ENCODE measurements at regions not wholly inside any gene's neighbourhood (a gene's known extent, or its start where the extent isn't known, plus 50 kb on each side); places are given as distances from the start of the nearest gene placed in this dataset.

- H3K23me2 ChIP-seq (ENCODE audit: insufficient read length, low read depth, low read length, poor library complexity, severe bottlenecking) = no peaks in the 10 kb centered on the region
- TF ChIP-seq CTCF (conservative IDR thresholded peaks at IDR 0.05) = no peak
- H3K56ac ChIP-seq (ENCODE audit: insufficient read length, low read depth, low read length) = no peak overlapping the region
- Mint-ChIP-seq H3K4me1 (peaks cover 23 to 25% of the 10 kb centered on the region in 2 experiments), H3K4me3 (no peak overlapping the region), H3K27ac (no peak overlapping the region), H3K36me3 (ENCODE audit: insufficient read depth in 1 of 3, low read depth in 3 of 3) (peaks cover 5 to 12% (median 6%) of the 10 kb centered on the region in 3 experiments; a peak in 6 of 7 replicates), H3K27me3 (ENCODE audit: low read depth) (peaks cover 9% of the 10 kb centered on the region), H3K9me3 (peaks cover 8 to 12% of the 10 kb centered on the region in 2 experiments)
- no peak overlapping the region for H3K4me2 ChIP-seq (ENCODE audit: insufficient read depth, insufficient read length, low read length)
- no peaks in the 10 kb centered on the region; the same call in 1 of the 2 replicates for H3K4me1 ChIP-seq (ENCODE audit: insufficient read depth, low read length)
- no peaks in the 10 kb centered on the region for H3K79me1 ChIP-seq (ENCODE audit: insufficient read depth, low read depth, low read length, poor library complexity, severe bottlenecking)
- no peak overlapping the region for H3K14ac ChIP-seq (ENCODE audit: insufficient read depth, low read length)
- no peaks in the 10 kb centered on the region for H3K79me2 ChIP-seq (ENCODE audit: insufficient read depth, low read length)
- no CpG with 5 or more reads among the region's 1 CpG for WGBS (ENCODE audit: extremely low coverage, insufficient read length, low lambda C conversion rate)
- no peak overlapping the region for H4K5ac ChIP-seq (ENCODE audit: insufficient read length, low read depth, low read length)
- H2AK5ac ChIP-seq (ENCODE audit: insufficient read length, low read length) = no peak overlapping the region
- no peak overlapping the region for H3K27ac ChIP-seq (ENCODE audit: insufficient read length, low read depth, low read length)
- H2BK120ac ChIP-seq (ENCODE audit: low read depth, low read length, poor library complexity, severe bottlenecking) = no peak overlapping the region
- no peak overlapping the region for H3K9ac ChIP-seq (ENCODE audit: extremely low read depth, insufficient read length, low read length)
- no peaks in the 10 kb centered on the region for H3K9me3 ChIP-seq (ENCODE audit: control insufficient read depth, low read depth, low read length)
- H2BK20ac ChIP-seq (ENCODE audit: low read depth, low read length, poor library complexity, severe bottlenecking) = no peak overlapping the region
- H2BK5ac ChIP-seq (ENCODE audit: insufficient read length, low read length) = no peak overlapping the region
- no peak for DNase-seq
- no peak overlapping the region for H3T11ph ChIP-seq (ENCODE audit: low read length)
- H3K18ac ChIP-seq (ENCODE audit: insufficient read length, low read depth, low read length) = no peak overlapping the region
- H4K8ac ChIP-seq (replicated peaks; ENCODE audit: insufficient read length, low read depth, low read length) = no peak overlapping the region
- no peak overlapping the region for H2BK15ac ChIP-seq (ENCODE audit: low read depth, low read length)
- H2BK12ac ChIP-seq (ENCODE audit: insufficient read length, low read depth, low read length) = no peak overlapping the region
- H4K91ac ChIP-seq (ENCODE audit: insufficient read length, low read depth, low read length) = no peak overlapping the region
- no peak overlapping the region for H3K23ac ChIP-seq (ENCODE audit: insufficient read length, low read depth, low read length)
- no peaks in the 10 kb centered on the region for H4K20me1 ChIP-seq (ENCODE audit: control insufficient read depth, insufficient read depth, insufficient read length)
- H3K4ac ChIP-seq (ENCODE audit: low read depth, low read length) = no peak overlapping the region
- H2AFZ ChIP-seq (ENCODE audit: low read length) = no peak overlapping the region
- H3K27me3 ChIP-seq (ENCODE audit: insufficient read depth, low read length) = no peaks in the 10 kb centered on the region
Measured at GRCh38 chr11:95307286-95307685, 76.3 kb upstream of the SESN3 start.
